ENCODE measurements at regions not wholly inside any gene's neighbourhood (a gene's known extent, or its start where the extent isn't known, plus 50 kb on each side); places are given as distances from the start of the nearest gene placed in this dataset.

GRCh38 chr9:121601194-121601593 is 50.2 kb upstream of the DAB2IP start:
- DNase-seq (ENCODE audit: low spot score), result no peak
